ENCODE measurements at regions not wholly inside any gene's neighbourhood (a gene's known extent, or its start where the extent isn't known, plus 50 kb on each side); places are given as distances from the start of the nearest gene placed in this dataset.
A peak's percentile ranks its signal among the peaks of the same experiment; 100 is the strongest.

DNA sequence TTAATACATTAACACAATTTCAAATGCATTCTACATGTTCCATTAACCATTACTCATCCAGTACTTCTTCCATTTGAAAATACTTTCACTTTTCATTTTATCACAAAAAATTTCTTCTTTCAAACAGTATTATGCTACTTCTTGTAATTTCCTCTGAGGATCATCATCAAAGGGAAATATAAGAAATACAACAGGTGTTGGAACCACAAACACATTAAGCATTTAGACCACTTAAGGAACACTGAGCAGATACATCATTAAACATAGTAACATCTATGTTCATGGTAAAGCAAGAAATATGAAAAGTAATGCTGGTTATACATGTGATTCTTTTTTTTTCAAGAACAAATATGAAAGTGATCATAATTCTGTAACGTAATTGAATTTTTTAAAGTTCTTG is 2207.0 kb downstream of the ARAP2 start:
- DNase-seq, result no peak

DNA sequence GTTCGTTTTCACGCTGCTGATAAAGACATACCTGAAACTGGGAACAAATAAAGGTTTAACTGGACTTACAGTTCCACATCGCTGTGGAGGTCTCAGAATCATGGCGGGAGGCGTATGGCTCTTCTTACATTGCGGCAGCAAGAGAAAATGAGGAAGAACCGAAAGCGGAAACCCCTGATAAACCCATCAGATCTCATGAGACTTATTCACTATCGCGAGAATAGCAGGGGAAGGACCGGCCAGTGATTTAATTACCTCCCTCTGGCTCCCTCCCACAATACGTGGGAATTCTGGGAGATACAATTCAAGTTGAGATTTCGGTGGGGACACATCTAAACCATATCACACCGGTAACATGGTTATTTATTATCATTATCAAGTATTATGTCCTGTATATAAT is 2204.5 kb downstream of the ARAP2 start:
- DNase-seq, result no peak

DNA sequence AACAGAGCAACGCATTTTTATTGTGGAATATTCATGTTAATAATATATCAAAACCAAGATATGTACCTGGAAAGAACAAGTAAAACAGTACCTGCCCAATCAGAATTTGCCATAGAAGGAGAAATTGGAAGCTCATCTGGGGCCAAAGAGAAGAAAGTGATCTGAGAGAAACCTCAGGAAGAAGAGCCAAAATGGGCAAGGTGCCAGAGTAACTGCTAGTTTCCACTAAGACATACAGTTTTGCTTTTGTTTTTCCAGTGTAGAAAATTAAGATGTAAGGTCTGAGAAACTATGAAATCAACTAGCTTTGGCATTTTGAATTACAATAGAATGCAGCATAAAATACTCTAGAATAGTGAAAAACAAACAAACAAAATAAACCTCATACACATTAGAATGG is 2201.2 kb downstream of the ARAP2 start:
- no peak for DNase-seq

DNA sequence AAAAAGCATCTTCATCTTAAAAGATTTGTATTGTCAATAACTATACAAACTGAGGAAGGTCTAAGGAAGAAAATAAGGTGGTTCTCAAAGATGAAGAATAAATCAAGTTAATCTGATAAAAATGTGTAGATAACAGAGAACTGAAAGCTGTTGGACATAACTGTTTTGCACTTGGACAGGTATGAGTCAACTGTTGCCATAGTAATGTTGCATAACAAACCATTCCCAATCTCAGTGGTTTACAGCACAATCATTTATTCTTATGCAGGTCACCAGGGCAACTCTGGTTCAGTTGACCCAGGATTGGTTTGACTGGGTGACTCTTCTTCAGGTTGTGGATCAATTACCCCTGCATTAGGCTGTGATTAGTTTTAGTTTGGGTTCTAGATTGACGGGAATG is 2197.7 kb downstream of the ARAP2 start:
- DNase-seq, result peak in 1 of 2 experiments; percentile 67

DNA sequence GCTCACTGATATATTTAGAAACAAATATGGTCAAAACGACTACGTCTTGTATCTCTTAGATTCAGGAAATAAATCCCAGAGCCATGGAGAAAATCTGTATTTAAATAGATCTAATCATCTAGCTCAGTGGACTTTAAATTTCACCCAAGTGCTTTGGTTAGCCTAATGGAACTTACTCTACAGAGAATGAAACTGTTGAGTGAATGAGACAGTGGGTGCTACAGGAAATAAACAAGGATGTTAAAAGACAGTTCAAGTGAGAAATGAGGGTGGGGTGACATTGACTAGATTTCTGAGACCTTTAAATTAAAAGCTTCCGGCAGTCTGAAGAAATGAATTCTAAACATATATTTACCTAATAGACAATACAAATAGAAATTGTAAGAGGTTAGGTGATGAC is 2197.0 kb downstream of the ARAP2 start:
- DNase-seq, result no peak

DNA sequence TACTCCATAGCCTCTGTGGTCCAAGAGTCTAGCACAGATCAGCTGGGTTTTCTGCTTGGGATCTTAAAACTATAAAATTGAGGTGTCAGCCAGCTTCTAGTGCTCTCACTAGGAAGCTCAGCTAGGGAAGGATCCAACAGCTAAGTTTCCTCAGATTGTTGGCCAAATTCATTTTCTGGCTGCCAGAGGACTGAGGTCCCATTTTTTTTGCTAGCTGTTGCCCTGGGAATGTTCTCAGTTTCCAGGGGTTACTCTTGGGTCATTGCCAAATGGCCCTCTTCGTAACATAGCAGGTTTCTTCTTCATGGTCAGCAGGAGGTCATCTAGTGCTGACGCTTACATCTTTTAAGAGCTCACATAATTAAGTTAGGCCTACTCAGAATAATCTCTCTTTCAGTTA is 2178.2 kb downstream of the ARAP2 start:
- DNase-seq, result no peak

DNA sequence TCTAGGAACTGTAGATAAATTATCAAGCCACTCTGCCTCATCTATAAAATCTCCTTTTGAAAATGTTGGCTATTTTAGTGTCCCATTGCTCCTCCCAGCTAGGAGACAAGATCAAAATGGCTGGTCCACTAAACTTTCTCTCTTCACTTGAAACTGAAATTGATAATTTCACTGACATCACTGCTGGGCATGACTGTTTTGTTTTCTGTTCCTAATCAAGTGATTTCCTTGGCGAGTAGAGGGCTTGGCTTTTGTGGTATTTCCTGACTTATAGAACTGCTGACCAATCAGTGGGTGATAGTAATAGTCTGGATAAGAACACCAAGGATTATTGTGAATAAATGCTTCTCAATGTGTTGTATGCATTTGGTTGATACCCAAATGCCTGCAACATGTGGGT is 2152.9 kb downstream of the ARAP2 start:
- DNase-seq, result no peak

DNA sequence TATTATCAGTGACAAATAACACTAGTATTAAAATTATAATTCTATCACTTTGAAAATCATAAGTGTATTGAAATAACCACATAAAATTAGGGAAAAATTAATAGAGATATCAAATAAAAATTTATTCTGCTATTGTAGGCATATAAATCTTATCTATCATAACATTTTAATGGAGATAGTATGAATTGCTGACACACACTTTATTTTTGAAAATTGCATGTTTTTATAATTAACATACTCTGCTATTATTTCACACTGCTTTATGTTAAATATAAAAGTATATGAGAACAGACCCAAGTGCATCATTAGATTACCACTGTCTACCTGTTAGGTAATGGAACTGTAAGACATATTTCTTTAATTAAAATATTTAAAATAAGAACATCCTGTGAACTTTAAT is 2150.2 kb downstream of the ARAP2 start:
- DNase-seq, result no peak

DNA sequence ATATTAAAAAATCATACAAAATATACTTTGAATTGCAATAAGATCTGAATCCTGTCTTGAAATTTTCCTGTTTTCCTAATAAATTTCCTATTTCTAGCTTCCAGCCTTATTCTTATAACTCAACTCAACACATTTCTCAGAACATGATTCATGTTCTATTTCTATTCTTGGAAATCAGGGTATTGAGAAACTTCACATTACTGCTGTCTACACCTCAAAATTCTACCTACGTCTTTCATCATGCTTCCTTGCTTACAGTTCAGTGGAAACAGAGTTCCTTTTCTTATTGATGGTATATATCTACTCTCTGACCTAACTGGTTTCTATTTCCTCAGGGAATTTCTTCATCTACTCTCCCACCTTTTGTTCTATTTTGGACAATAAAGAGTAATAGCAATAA is 2139.0 kb downstream of the ARAP2 start:
- DNase-seq, result no peak

DNA sequence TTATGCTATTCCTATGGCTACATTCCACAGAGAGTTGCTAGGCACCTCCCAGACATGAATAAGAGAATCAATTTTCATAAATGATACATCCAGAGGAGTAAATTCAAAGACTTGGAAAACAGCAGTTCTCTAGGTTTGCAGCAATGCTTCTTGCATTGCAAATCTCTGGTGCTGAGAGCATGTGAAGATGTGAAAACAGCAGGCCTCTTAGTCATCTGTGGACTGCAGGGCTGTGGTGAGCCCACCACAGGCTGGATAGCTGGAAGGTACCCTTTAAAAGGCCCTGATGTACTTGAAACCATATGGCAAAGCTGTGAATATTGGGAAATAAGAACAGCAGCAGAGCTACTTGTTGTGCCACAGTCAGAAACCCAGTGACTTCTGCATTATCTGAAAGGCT is 2135.9 kb downstream of the ARAP2 start:
- no peak for DNase-seq

DNA sequence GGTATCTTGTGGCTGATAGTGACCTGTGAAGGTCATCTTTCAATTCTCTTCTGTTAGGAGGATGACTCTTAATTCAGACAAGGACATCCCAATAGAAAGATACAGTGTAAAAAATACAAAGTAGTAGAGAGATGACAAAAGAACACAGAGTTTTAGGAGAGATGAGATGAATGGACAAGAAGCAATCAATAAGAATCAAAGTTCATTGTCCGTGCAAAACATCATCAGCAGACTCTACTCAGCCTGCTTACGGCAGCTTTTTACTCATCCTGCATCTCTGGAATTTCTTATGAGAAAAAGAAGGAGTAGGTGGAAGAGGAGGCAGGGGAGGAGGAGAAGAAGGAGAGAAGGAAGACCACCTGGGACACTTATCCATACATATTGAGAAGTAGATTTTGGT is 2131.7 kb downstream of the ARAP2 start:
- no peak for DNase-seq

DNA sequence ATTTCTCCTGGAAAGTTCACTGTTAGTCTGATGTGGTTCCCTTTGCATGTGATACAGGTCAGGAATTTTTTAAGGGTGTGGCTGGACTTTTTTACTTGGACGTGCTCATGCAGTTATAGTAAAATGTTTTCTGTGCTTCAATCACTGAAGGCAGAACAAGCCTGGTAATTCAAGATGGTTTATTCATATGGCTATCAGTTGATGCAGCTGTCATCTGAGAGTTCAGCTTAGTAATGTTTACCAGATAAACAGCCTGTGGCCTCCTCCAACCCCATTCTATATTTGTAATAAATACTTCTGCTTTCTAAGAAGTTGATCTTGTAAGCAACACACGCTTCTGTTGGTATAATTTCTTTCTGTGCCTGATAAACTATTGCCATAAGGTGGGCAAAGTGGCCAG is 2105.9 kb downstream of the ARAP2 start:
- no peak for DNase-seq

DNA sequence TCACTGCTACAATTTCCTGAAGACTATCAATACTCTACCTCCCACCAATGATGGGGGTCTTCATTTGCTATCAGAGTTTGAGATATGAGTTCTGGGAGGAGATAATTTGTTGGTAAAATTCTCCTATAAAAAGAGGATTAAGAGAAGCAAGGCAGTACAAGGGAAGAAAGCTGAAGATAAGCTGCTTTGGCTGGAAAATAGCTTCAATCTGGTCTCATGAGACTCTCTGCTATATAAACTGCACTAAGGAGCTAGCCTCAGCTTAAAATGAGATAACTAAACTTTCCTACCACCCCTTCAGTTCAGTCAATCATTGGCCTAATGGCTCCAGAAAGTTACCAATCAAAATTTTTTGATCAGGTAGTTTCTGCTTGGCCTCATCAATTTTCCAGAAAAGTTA is 2105.0 kb downstream of the ARAP2 start:
- DNase-seq, result no peak

DNA sequence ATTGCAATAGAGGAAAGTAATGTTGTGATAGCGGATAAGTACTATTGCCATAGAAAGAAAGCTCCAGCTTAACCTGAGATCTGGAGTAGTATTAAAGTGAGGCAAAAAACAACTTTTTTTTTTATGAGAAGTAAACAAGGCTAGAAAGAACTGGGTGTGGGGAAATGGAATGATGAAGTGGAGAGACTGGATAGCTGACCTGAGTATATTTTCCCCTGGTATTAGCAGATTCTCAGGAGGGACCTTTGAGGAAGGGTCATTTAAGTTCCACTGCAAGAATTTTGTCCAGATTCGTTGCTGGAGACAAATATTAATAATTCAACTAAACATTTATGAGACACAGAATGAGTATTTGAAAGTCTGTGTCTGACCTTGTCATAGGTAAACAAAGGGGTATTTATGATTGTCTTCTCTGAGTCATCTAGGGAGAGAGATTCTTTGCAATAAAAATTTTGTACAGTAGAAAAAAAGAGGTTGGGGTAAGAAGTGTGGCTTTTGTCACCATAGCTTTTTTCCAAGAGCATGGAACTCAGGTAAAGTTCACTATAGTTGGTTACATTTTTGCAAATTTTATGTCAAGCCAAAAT is 2095.9 kb downstream of the ARAP2 start:
- DNase-seq, result no peak

DNA sequence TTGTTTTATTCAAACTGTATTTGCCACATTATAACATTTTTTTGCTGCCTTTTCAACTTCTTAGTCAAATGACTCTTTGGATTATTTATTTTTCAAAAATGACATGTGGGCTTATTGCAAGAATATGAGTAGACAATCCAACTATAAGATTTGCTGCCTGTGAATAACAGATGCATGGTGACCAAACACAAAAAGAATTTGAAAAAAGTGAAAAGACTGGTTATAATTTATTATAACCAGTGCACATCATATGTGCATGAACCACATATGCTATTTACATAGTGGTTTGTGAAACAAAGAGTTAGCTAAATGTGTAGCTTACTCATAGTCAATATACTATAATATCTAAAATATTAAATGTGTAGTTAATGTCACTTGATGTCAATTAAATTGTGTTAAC is 2086.8 kb downstream of the ARAP2 start:
- no peak for DNase-seq

DNA sequence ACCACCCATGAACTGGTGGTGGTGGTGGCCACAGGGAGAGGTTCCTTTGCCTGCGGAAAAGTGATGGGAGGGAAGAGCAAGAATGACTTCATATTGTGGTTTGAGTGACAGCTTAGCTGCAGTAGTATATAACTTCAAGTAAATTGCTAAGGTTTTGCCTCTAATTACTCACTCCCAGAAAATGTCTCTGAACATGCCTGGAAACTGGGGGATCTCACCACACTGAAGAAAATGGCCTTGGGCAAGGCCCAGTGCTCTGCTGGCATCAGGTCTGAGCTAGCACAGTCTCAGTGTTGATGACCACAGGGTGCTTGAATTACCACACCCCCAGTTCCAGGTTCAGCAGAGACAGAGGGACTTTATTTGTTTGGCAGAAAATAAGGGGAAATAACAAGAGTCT is 2085.4 kb downstream of the ARAP2 start:
- DNase-seq, result no peak

DNA sequence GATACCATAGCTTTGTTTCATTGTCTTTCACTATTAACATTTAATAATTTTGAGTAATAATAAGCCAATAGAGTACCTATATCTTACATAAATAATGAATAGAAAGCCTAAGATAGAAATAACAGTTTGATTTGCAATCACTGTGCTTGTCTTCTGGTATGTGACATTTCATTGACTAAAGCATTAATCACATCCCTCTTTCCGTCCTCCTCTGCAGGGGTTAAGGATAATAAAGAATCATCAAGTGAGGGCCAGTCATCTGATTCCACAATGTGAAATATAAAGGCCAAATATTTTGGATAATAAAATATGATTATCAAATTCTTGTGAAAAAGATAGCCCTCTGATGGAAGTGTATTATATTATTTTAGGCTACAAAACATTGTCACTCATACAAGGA is 2073.4 kb downstream of the ARAP2 start:
- peak; percentile 3 to 53 for DNase-seq

DNA sequence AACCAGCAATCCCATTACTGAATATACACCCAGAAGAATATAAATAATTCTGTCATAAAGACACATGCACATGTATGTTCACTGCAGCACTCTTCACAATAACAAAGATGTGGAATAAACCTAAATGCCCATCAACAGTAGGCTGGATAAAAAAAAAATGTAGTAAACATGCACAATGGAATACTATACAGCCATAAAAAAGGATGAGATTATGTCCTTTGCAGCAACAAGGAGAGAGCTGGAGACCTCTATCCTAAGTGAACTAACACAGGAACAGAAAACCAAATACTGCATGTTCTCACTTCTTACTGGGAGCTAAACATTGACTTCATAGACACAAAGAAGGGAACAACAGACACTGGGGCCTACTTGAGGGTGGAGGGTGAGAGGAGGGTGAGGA is 2067.7 kb downstream of the ARAP2 start:
- no peak for DNase-seq

DNA sequence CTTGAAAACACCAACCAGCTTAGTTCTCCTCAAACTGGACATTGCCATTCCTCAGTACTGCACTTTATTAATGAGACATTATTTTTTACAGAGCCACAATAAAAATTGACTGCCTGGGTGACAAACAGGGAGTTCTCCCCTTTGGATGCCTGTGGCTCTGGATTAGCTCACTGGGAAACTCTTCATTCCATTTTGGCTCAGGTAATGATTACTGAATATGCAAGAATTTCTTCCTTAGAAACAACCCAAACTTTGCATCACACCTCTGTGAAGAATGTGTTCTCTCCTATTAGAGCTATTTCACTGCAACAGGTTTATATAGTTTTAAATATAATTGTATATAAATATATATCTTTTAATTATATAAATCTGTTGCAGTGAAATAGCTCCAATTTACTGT is 2065.8 kb downstream of the ARAP2 start:
- no peak for DNase-seq

DNA sequence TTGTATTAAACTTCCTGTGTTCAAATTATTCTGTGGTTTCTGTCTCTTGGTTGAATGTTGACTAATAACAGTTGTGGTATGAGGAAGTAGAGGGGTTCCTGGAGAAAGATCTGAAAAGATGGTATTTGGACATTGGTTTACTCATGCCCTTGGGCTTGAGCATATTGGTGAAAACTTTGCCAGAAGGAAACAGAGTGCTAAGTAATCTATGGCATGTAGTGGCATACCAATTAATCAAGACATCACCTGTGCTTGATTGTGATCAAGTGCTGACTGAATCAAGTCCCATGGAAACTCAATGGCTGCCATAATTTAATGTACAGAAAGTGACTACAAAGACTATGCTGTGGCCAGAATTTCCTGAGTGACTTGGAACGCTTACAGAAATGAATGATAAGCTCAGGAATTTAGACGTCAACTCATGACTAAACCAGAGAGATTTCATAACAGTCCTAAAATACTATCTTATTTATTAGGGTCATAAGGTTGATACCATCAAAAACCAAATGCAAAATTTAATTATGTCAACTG is 2062.9 kb downstream of the ARAP2 start:
- peak; percentile 91 to 97 for DNase-seq

DNA sequence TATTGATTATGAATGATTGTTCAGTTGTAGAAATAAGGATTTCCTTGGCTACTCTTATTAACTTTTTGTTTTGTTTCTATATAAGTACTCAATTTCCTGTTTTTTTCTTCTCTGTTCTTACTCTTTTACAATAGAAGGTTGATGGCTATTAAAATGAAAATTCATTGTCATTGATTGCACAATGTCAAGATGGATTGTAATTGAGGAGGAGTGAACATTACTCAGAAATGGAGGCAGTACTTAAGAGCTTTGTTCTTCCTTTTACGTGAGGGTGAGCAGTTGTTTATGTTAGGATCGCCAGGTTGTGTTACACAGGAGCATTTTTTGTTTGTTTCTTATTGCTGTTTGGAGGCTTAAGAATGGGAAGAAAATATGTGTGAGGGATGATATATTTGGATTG is 2062.4 kb downstream of the ARAP2 start:
- peak in 1 of 2 experiments; percentile 82 for DNase-seq

DNA sequence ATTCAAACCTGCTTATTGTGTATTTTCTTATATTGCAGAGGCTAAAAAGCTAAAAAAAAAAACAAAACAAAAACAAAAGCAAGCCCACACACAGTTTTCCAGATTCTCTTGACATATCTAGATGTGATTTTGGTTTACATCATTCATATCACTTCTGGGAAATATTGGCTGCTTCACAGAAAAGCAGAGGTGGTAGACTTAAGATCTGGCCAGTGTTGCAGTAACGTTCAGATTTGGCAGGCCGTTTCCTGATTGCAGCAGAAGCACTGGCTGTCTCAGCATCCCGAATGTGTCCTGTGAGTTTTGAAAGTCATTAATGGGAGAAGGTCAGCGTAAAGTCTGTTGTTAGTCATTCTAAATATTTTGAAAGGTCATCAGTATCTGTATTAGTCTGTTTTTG is 2062.0 kb downstream of the ARAP2 start:
- DNase-seq, result no peak

DNA sequence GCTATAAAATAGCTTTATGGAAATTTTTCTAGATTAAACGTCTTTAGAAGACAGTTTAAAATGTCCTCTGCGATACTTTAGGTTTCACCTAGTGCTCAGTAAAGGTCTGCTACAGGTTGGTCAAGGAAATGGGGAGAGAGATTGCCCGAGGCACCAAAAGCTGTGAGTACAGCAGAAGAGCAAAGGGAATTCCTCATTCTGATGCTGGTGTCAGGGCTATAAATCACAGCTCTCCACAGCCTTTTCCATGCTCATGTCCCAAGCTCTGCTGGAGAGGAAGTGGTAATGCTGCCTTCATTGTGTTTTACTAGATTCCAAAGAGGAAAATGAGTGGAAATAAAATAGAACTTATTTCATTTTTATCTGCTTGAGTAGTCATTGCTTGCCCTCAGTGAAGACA is 2060.4 kb downstream of the ARAP2 start:
- no peak for DNase-seq

DNA sequence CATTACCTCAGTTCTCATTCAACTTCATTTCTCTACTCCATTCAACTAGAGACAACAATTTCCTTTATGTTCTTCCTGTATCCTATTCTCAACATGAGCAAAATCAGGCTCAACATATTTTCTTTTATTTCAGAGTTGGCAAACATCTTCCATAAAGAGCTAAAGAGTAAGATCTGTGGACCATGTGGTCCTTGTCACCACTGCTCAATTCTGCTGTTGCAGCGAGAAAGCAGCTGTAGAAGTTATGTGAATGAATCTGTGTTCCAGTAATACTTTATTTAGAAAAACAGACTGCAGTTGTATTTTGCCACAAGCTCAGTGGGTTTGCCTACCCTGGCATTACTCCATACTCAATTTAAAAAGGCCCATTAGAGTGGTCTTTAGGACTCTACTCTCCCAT is 2057.3 kb downstream of the ARAP2 start:
- DNase-seq, result no peak

DNA sequence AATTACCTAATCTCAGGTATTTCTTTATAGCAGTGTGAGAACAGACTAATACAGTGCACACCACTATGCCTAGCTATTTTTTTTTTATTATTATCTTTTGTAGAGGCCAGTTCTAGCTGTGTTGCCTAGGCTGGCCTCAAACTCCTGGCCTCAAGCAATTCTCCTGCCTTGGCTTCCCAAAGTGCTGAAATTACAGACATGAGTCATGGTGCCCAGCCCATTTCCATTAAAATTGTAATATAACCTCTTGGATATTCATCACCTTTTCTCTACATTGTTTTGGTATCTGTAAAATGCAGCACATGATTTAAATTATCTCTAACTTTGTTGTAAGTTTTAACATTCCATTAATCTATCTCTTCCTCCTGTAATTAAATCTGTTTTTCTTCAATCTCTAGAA is 2052.9 kb downstream of the ARAP2 start:
- DNase-seq, result no peak
